ENCODE measurements at regions not wholly inside any gene's neighbourhood (a gene's known extent, or its start where the extent isn't known, plus 50 kb on each side); places are given as distances from the start of the nearest gene placed in this dataset.

DNA sequence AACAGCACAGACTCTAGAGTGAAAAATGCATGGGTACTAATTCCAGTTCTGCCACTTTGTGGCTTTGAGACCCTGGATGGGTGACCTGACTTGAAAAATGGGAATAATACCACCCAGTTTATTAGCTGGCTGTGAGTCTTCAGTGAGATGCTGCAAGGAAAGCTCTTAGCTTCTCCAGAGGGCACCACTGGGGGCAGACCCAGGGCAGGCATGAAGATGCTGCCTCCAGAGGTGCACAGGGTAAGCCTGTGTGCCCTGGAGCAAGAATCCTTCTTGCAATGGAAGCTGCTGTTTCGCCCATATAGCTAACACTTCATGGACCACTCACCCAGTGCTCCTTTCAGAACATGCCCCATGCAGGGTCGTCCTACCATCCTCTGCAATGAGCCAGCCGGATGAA lies 75.7 kb downstream of the C5orf15 start:
- H3K4me1 ChIP-seq, result no peaks in the 10 kb centered on the region
- WGBS, 2 donors, result 80 to 100% methylated on average over 2 to 3 of the region's 3 CpGs
- H3K27ac ChIP-seq, result no peak overlapping the region
- no peaks in the 10 kb centered on the region for H3K9me3 ChIP-seq
- ATAC-seq (ENCODE audit: low FRiP score in 2 of 2) (no peak), DNase-seq (no peak)
- no peak overlapping the region for H3K4me3 ChIP-seq
- H3K36me3 ChIP-seq, result no peaks in the 10 kb centered on the region
- no peaks in the 10 kb centered on the region for H3K27me3 ChIP-seq
- TF ChIP-seq POLR2AphosphoS5 (IDR thresholded peaks at IDR 0.05), result no peak
- TF ChIP-seq EP300 (IDR thresholded peaks at IDR 0.05), result no peak

DNA sequence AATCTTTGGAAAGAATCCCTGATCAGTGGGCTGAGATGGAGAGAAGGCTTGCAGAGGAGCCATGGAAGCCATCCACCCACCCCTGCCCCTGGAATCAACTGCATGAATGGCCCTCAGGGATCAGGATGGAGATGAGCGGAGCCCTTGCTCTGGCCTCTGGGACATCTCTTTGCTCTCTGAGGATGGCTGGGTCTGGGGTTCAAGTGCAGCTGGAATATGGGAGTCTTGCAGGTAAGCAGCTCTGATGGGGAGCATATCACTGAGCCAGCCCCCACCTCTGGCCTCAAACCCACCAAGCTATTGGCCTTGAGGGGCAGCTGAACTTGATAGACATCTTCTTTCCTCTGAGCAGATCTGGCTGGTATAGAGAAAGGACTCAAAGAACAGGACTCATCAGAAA lies 76.1 kb downstream of the C5orf15 start:
- ATAC-seq (ENCODE audit: low FRiP score in 2 of 2) (no peak), DNase-seq (no peak)
- Histone ChIP-seq H3K36me3 (no peaks in the 10 kb centered on the region), H3K4me1 (no peaks in the 10 kb centered on the region), H3K27ac (no peak overlapping the region), H3K27me3 (no peaks in the 10 kb centered on the region), H3K4me3 (no peak overlapping the region), H3K9me3 (no peaks in the 10 kb centered on the region)
- TF ChIP-seq, protein P1, sequence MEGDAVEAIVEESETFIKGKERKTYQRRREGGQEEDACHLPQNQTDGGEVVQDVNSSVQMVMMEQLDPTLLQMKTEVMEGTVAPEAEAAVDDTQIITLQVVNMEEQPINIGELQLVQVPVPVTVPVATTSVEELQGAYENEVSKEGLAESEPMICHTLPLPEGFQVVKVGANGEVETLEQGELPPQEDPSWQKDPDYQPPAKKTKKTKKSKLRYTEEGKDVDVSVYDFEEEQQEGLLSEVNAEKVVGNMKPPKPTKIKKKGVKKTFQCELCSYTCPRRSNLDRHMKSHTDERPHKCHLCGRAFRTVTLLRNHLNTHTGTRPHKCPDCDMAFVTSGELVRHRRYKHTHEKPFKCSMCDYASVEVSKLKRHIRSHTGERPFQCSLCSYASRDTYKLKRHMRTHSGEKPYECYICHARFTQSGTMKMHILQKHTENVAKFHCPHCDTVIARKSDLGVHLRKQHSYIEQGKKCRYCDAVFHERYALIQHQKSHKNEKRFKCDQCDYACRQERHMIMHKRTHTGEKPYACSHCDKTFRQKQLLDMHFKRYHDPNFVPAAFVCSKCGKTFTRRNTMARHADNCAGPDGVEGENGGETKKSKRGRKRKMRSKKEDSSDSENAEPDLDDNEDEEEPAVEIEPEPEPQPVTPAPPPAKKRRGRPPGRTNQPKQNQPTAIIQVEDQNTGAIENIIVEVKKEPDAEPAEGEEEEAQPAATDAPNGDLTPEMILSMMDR (IDR thresholded peaks at IDR 0.05), result no peak
- no peak for TF ChIP-seq POLR2A (IDR thresholded peaks at IDR 0.05)
- TF ChIP-seq EP300 (IDR thresholded peaks at IDR 0.05), result no peak
- TF ChIP-seq POLR2AphosphoS5 (IDR thresholded peaks at IDR 0.05), result no peak
- 100% methylated on average over 1 of the region's 1 CpG for WGBS, 2 donors

DNA sequence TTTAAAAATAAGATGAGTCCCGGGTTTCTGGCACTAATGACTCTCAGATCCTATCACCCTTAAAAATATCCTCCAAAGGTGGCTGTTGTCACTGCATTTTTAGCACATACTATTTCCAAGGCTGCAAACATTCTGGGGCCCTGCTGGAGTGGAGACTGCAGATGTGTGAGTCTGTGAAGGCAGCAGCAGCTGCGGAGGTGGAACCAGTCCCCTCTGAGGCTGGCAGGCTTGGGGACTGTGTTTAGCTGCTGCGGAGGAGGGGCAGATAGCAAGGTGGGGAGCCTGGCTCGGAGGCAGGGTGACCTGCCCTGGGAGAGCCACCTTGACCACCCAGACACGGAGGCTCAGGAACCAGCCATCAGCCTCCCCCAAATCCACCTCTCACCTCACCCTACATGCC lies 77.0 kb downstream of the C5orf15 start:
- no peak for ATAC-seq (ENCODE audit: low FRiP score in 2 of 2)
- H3K27ac ChIP-seq, result no peak overlapping the region
- H3K4me1 ChIP-seq, result no peaks in the 10 kb centered on the region
- WGBS, 2 donors, result 86 to 94% methylated on average over 2 to 5 of the region's 5 CpGs
- H3K27me3 ChIP-seq, result no peaks in the 10 kb centered on the region
- H3K4me3 ChIP-seq, result no peak overlapping the region
- DNase-seq, result no peak
- no peak for TF ChIP-seq POLR2A (IDR thresholded peaks at IDR 0.05)
- no peak for TF ChIP-seq POLR2AphosphoS5 (IDR thresholded peaks at IDR 0.05)
- no peak for TF ChIP-seq EP300 (IDR thresholded peaks at IDR 0.05)
- TF ChIP-seq, protein P1 (IDR thresholded peaks at IDR 0.05), result no peak
- H3K9me3 ChIP-seq, result no peaks in the 10 kb centered on the region
- H3K36me3 ChIP-seq, result no peaks in the 10 kb centered on the region

DNA sequence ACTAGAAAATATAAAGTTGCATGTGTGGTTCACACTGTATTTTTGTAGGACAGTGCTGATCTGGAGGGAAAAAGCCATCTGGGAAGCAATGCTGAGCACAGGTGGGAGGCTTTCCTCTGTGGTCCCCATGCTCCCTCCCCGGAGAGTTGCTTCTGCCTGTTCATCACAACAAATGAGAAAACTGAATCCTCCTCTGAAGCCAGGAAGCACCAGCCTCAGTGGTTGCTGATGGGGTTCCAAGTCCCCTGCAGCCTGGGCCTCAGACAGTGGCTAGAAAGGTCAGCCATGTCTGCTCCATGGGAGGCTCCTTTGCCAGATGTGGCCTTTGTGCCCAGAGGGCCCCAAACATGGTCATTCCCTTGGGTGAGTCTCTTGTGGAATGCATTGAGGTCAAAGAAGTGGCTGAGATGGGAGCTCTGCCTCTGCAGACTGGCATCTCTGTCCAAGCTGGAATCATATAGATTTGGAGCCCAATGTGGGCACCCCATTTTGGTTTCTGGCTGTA lies 77.6 kb downstream of the C5orf15 start:
- H3K9me3 ChIP-seq, result no peaks in the 10 kb centered on the region
- H3K27ac ChIP-seq, result no peak overlapping the region
- H3K27me3 ChIP-seq, result no peaks in the 10 kb centered on the region
- no peak for DNase-seq
- no peaks in the 10 kb centered on the region for H3K36me3 ChIP-seq
- H3K4me3 ChIP-seq, result no peak overlapping the region
- no peak for ATAC-seq (ENCODE audit: low FRiP score in 2 of 2)
- no peaks in the 10 kb centered on the region for H3K4me1 ChIP-seq
- WGBS, 2 donors, result 64 to 75% methylated on average over 1 of the region's 1 CpG
- no peak for TF ChIP-seq EP300 (IDR thresholded peaks at IDR 0.05)
- no peak for TF ChIP-seq POLR2A (IDR thresholded peaks at IDR 0.05)
- no peak for TF ChIP-seq POLR2AphosphoS5 (IDR thresholded peaks at IDR 0.05)
- TF ChIP-seq, protein P1 (IDR thresholded peaks at IDR 0.05), result no peak

GRCh38 chr5:133890314-133890713 lies 78.1 kb downstream of the C5orf15 start:
- H3K4me3 ChIP-seq, result no peak overlapping the region
- H3K27ac ChIP-seq, result no peak overlapping the region
- TF ChIP-seq, protein P1 (IDR thresholded peaks at IDR 0.05), result no peak
- TF ChIP-seq POLR2AphosphoS5 (IDR thresholded peaks at IDR 0.05) (no peak), EP300 (IDR thresholded peaks at IDR 0.05) (no peak), POLR2A (IDR thresholded peaks at IDR 0.05) (no peak)
- H3K9me3 ChIP-seq, result no peaks in the 10 kb centered on the region
- no peaks in the 10 kb centered on the region for H3K27me3 ChIP-seq
- ATAC-seq (ENCODE audit: low FRiP score in 2 of 2) (no peak), DNase-seq (no peak)
- no peaks in the 10 kb centered on the region for H3K4me1 ChIP-seq
- 90 to 93% methylated on average over 1 to 2 of the region's 2 CpGs for WGBS, 2 donors
- no peaks in the 10 kb centered on the region for H3K36me3 ChIP-seq
